Vagina (tissue), 2 donors: ENCODE measurements at regions not wholly inside any gene's neighbourhood (a gene's known extent, or its start where the extent isn't known, plus 50 kb on each side); places are given as distances from the start of the nearest gene placed in this dataset.

Experiments used
- POLR2A ChIP-seq, 2 donors: fragments of 450-650 bp; IDR thresholded peaks; one replicate each; pipeline ENCODE4 v1.6.1; 2017; ENCODE audit warnings: antibody characterized with exemption in 2 of 2, mild to moderate bottlenecking in 2 of 2, moderate library complexity in 2 of 2
- POLR2AphosphoS5 ChIP-seq, 2 donors: sonication (generic); formaldehyde crosslinking; IDR thresholded peaks; one replicate each; pipeline ENCODE4 v1.9.0; 2017; ENCODE audit warnings: antibody characterized with exemption in 2 of 2, mild to moderate bottlenecking in 2 of 2, low read depth in 1 of 2; ENCODE audit not compliant: insufficient read depth in 1 of 2

DNA sequence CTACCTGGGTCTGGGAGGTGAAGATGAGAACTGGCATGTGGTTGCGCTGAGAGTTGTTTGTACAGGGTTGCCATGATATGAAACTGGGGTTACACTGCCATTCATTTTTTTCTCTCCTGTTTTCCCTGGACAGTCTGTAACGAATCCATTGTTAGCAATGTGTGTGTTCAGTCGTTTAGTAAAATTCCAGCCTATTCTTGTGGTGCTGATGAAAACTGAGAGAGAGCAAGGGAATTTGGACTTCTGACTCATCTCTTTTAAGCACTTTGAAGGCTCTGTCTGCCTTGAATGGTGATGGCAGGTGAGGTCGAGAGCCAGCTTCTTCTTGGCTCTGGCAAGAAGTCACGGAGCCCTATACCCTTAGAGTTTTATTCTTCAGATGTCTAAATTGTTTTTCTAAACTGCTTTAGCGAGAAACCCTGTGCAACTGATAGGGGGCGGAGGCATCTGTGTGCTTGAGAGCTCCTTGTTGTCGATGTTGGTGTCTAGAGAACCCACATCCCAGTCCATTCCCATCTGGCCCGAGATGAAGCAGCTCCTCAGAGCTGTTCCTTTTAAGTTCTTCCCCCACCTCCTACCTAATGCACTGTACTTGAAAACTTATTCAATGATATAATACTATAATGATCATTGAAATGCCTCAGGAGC is 204.4 kb downstream of the TMX1 start:
- TF ChIP-seq POLR2AphosphoS5 (IDR thresholded peaks at IDR 0.05; ENCODE audit: insufficient read depth in 1 of 2, low read depth in 1 of 2) (no peak), POLR2A (IDR thresholded peaks at IDR 0.05) (no peak)
